Inflammatory macrophage (primary cell): ENCODE measurements at regions not wholly inside any gene's neighbourhood (a gene's known extent, or its start where the extent isn't known, plus 50 kb on each side); places are given as distances from the start of the nearest gene placed in this dataset.

Experiments used
- DNase-seq, 2 donors: peaks; one replicate each; pipeline ENCODE4 v3.0.0-alpha.2; 2020 to 2022

DNA sequence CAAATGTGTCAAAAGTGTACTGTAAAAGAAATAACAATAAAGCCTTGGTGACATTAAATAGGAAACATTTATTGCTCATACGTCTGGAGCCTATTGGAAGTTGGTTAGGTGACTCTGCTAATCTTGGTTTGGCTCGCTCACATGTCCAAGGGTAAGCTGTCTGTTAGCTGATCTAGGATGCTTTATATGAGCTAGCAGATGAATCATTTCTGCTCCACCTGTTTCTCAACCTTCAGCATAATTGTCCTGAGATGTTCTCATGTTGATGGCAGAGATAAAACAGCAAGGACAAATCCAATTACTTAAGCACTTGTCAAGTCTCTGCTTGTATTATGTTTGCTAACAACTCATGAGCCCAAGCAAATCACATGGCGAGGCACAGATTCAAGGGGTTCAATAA is 56.0 kb upstream of the CD53 start:
- no peak for DNase-seq

DNA sequence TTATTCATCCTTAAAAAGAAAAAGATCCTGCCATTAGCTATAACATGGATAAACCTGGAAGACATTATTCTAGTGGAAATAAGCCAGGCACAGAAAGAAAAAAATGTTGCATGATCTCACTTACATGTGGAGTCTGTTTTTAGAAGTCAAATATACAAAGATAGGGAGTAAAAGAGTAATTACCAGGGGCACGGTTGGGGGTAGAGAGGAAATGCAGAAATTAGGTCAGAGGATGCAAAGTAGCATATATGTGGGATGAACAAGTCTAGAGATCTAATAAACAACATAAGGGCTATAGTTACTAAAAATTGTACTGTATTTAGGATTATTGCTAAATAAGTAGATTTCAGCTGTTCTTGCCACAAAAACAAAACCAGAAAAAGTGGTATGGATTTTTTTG is 61.4 kb upstream of the CD53 start:
- DNase-seq = no peak

DNA sequence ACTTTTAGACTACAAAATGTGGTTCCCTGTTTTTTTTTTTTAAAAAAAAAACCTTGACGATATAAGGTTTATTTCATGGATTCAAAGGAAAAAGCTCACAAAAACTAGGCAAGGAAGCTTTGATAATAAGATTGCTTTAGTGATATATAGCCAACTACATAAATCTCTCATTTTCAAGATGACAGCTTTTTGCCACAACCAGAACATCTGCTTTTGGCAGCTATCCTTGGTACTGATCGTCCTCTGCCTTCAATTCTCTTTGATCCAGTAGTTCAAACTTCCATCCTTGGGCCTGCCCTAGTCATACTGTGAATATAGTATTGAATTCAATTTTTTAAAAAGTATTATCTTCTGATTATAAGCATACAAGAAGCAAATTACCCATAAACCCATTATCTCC is 72.9 kb upstream of the CD53 start:
- no peak for DNase-seq

DNA sequence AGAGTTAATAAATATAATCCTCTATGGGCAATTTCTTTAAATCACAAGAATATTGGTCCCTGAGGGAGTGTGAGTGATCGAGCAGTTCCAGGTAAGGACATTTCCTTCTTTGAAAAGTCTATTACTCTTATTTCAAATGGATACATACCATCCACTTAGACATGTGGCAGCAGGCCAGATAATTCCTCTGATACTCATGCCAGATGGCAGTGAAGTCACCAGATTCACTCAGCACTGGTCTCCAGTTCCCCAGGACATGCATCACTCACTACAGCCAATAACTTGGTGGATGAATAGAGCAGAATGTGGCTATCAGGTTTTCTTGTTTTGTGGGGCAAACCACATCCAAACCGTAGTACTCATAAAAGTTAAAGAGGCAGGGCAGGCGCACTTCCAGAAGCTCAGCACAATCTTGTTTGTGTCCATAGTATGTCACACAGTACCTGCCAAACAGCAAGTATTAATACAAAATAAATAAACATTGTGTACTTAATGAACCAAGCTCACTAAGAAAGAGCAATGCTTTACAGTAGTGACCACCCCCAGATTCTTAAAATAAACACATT is 74.2 kb upstream of the CD53 start:
- no peak for DNase-seq

DNA sequence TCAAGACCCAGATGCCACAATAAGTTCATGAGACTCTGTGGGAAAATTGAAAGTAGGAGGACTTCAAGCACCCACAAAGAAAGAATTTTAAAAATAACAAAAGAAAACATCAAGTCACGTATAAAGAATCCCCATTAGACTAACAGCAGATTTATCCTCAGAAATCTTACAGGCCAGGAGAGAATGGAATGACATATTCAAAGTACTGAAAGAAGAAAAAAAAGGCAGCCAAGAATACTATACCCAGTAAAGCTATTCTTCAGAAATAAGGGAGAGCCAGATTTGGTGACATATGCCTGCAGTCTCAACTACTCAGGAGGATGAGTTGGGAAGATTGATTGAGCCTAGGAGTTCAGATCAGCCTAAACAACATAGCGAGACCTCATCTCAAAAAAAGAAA is 84.3 kb upstream of the CD53 start:
- no peak for DNase-seq

DNA sequence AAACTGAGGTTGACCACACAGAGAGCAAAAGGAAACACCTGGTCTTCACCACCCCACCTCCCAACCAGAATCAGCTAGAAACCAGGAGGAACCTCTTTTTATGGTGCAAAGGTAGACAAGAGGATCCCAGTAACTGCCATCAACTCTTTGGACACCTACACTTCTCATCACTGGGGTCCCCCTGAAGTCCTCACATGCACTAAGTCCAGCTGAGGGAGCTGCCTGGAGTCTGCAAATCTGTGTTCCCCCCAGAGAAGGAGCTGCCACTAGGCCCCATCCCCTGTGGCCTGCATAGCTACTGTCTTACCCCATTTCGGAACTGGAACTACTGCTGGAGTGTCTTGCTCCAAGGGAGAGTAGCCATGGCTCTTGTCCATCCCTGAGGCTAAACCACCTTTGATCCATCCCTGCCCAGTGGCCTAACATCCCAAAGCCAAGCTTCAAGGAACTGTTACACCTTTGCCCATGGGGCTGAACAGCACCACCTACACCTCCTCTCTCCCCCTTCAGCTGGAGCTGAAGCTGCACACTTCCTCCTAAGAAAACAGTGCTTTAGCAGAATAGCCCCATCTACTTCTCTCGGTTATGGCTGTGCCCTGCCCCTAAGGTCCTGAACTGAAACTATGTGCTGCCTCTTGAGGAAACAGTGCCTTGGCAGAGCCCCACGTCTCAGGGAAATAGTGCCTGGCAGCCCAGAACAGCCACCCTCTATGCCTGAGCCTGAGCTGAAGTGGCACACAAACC is 85.4 kb upstream of the CD53 start:
- DNase-seq = no peak

DNA sequence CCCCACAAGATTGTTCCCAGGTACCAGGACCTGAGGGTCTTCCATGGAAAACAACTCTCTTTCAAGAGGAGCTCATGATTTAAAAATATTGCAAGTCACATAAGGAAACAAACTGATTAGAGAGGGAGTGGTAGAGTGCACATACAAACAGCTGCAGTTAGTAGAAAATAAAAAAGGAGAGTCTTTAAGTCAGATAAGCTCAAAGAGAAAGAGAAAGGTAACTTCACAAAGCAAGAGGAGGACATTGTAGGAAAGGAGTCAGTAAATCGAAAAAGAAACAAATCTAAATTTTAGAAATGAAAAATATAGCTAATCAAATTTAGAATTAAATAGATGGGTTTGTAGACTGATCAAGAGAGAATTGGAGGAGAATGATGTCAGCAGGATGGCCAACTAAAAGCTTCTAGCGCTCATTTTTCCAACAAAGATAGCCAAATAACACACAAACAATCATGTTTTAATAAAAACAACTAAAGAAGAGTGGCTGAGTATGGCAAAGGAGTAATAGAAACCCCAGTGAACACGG is 86.1 kb upstream of the CD53 start:
- no peak for DNase-seq

DNA sequence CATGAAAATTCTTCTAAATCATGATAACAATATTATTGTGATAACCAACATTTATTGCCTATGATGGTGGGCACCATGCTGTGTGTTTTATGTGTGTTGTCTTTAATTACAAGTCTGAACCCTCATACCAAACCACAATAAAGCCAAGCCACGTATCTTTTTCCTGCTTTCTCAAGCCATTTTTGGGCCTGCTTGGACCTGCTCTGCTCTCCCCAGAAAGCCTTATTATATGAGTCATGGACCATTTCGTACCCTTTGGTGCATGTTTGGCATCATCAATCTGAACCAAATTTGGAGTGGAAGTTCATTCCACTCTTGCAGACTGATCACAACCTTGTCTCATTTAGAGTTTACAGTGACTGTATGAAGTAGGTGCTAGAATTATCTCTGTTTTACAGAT is 87.3 kb upstream of the CD53 start:
- no peak for DNase-seq

DNA sequence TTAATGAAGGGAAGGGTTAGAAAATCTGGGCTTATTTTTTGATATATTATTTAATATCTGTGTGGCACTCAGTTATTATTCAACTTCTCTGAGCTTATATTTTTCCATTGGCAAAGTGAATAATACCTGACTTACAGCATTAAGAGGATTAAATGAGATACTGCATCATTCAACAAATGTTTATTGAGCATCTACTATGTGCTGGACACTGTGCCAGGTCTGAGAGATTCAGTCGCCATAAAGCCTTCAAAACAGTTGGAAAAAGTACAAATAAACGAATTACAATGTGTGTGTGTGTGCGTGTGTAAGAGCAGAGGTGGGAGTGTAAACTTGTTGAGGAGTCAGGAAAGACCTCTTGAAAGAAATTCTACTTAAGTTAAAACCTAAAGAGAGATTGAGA is 87.9 kb upstream of the CD53 start:
- DNase-seq = no peak

DNA sequence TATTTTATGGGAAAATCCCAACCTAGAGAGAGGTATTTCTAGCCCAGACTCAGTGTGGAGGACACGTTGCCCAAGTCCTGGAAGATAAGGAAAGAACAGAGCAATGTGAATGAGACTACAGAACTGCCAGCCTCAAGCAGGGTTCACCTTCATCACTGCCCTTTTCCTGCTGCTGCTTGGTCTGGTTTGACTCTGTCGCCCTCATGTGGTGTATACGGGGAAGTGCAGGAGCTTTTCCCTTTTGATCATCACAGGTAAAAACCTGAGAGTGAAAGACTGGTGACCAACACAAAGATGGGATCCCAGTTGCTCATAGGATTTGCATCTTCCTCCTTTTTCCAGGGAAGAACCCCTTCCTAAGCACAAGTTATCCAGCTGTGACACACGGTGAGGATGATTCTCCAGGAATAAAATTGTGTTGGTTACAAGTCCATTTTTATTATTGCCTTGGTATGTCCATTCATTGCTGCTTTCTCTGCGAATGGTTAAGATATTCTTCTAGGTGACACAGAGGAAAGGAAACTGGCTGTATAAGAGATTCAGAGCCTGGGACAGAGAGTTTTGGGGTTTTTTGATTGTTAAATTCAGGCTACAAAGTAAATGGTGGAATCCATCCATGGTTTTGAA is 89.5 kb upstream of the CD53 start:
- peak; percentile 63 to 64 for DNase-seq

DNA sequence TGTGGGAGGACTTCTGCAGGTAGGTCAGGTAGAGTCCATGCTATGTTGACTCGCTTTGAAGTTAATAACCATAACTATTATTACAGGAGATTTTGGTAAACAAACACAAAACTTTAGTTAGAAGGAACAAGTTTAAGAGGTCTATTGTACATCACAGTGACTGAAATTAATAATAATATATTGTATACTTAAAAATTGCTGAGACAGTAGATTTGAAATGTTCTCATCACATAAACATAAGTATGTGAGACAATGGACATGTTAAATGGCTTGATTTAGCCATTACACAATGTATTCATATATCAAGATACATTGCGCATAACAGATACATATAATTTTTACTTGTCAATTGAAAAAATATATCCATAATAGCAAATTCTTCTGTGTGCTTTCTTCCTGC is 91.4 kb upstream of the CD53 start:
- no peak for DNase-seq

DNA sequence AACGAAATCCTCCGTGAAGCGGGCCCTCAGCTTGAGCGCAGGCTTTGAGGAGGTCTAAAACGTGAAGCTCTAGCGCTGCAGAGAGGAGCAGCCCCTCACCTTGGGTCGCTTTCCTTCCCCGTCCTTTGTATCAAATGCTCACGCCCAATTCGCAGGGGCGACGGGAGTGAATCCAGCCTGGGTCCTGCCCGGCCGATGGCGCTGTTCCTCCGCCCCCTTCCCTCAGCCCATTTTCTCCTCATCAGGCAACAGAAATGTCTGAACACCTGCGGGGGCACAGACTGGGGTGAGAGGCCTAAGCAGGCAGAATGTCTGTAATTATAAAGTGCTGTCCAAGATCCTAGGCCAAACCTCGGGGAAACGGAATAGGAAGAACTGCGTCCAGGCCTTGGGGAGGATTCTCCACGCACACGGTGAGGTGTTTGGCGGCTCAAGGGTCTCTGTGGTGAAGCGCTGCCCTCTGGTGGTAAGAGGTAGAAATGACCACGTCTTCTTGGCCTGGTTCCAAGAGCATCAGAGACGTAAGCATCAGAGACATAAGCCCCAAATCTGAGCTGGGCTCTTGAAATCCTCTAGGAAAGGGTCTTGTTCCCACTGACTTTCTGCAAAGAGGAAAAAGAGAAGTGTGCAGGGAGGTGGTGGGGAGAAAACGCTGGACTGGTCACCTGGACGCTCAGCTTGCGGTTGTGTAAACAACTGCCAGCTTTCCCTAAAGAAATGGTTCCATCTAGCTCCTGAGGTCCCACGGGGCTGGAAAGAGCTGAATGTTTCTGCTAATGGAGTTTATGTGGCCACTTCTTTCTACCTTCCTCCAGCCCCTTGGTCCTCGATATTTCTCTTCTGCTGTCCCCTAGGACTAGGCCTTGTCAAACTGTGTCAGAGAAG is 92.1 kb upstream of the CD53 start:
- DNase-seq = peak; percentile 78 to 87

DNA sequence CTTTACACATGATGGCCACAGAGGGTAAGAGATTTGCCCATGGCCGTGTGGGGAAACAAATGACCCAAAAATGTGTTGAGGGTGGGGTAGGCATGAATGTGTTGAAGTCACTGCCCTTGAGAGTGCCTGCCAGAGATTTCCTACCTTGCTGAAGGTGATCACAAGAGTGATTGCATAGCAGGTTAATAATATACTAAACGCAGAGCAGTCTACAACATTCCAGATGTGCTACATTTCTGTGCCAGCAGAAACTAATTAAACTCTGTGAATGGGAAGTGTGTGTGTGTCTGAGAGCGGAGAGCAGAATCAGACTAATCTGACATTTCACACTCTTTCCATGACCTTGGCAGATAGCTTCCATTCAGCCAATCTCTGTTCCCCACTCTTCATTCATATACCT is 93.3 kb upstream of the CD53 start:
- DNase-seq = no peak

DNA sequence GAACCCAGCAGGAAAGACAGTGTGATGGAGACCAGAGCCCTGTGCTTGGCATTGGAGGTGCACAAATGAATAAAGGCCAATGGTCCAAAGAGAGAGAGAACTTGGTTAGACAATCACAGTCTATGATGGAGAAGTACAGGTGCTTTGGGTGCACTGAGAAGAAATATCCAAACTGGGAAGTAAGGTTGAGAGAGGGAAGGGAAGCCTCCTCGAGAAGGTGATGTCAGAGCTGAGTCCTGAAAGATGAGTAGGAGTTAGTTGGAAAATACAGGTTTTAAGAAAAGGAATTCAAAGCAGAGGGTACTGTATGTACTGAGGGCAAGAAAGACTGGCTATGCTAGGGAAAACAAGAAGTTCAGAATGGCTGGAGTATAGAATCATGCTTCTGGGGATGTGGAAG is 94.1 kb upstream of the CD53 start:
- DNase-seq = no peak

DNA sequence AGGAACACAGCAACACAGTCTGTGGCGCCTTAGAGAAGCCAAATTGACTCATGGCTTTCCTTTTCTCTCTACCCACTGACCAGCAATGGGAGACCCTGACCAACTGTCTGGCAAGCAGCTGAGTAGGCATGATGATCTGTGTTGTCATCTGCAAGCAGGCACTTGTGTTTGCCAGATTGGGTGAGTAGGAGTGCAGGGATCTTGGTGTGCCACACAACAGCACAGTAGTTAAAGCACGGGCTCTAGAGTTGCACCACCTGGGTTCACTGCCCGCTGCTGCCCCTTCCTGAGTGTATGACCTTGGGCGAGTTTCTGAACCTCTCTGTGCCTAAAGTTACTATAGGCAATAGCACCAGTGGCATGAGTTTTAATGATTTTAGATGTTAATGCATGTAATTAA is 95.7 kb upstream of the CD53 start:
- DNase-seq = no peak

DNA sequence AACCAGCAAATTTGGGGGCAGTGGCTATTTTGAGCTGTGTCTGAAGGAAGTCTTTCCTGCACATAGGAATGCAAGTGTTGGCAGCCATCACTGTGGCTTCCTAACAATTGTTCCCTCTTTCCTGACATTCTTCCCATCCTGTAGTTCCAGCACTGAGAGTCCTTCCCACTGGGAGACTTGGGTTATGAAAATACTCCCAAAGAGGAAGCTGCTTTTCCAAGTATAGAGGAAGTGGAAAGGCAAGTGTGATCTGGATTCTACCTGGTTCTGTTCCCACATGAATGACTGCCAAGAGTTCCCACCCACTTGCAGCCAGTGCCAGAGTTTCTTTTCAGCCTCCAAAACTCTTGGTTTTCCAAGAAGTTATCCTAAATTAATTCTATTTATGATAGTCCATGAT is 98.5 kb upstream of the CD53 start:
- DNase-seq = no peak

DNA sequence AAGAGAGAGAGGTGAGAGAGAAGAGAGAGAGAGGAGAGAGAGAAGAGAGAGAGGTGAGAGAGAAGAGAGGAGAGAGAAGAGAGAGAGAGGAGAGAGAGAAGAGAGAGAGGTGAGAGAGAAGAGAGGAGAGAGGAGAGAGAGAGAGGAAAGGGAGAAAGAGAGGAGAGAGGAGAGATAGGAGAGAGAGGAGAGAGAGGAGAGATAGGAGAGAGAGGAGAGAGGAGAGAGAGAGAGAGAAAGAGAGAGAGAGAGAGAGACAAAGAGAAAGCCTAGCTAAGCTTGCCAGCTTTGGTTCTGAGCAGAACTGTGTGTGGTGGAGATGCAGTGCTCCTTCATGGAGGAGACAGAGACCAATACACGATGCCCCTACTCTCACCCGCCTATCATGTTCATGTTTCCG is 99.1 kb upstream of the KCNA3 start:
- DNase-seq = no peak

DNA sequence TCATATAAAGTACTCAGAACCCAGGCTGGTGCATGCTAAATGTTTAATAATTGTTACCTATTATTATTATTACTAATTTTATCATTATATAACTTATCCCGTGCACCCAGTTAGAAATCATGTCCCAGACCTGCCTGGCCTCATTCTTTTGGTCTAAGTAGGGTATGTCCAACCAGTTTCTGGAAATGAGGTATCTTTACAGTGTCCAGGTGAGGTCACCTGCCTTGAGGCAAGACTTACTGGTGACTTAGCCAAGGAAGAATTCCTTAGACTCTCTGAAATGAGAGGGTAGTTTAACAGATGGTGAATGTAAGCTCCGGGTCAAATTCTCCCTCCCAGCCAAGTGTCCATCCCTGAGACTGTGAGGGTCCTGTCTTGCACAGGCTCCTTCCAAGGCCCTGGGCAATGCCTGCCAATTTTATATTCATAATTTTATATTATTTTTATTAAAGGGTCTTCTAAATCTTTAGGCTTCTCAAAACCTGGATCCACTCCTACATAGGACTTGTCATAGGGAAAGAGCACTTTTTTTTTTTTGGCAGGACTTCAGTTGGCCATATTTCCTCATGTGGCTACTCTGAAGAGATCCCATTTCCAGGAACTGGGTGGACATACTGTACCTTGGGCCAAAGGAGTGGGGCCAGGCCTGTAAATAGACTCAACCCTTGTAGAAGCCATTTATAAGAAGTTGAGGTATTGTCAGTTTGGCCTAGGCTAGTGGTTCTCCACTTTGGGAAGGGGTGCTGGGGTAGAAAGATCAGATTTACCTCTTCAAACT is 96.7 kb upstream of the KCNA3 start:
- no peak for DNase-seq

DNA sequence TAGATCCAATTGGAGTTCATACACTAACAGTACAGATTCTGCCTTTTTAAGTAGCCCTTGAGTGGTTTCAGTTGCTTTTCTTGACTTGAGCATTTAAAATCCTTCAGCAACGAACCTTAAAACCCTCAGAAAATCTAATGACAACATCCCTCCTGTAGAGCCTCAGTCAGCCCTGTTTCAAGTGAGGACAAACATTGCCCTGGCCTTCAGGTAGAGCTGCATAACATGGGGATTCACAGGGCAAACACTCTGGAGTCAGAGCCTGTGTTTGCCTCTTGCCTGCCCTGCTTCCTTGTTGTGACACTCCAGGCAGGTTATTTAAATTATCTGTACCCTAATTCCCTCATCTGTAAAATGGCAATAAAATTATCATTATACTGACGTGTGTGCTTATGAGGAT is 96.1 kb upstream of the KCNA3 start:
- DNase-seq = no peak

DNA sequence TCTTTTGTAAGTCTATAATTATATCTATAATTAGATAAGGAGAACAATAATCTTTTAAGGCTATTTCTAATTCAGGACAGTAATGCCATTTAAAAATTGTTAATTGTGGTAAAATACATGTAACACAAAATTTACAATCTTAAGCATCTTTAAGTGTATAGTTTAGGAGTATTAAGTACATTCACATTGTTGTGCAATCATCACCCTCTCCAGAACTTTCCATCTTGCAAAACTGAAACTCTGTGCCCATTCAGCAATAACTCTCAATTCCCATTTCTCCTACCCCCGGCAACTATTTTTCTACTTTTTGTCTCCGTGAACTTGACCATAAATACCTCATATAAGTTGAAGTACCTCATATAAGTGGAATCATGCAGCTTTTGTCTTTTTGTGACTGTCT is 93.9 kb upstream of the KCNA3 start:
- DNase-seq = peak in 1 of 2 donors; percentile 5

DNA sequence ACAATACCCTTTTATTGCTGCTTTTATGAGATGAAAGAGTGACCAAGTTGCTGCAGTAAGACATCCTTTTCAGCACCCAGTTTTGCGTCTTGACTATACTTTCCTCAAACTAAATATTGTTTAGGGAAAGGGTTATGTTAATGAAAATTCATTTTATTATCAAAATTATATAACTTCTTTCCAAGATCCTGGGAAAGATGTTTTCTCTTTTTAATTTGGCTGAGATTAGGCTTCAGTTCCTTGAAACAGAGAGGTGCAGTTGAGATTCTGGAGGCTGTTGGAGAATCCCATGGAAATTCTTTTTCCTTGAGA is 91.6 kb upstream of the KCNA3 start:
- no peak for DNase-seq

DNA sequence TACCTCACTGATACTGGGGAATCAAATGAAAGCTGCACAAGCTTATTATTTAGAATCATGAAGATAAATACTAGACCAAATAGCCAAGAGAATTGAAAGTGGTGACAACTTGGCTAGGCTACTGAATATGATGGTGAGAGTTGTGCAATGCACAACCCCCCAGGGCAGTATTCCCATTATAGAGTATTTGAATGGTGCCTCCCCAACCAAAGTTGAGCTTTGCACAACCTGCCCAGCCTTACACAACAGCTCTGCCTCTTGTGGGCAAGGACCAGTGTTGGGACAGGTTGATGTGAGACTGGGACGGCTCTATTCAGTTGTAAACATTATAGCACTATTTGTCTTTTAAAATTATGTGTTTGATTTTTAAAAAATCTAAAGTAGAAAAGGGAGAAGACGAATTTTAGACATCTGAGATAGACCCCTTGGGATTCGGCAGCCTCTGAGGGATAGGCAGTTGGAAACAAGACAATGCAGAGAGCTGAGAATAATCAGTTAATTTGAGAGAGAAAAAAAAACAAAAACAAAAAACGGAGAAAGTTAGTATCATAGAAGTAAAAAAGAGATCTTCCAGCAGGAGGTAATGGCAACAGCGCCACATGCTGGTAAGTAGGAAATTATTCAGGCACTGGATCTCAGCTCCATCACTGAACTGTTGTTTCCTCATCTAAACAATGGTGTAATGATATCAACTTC is 91.0 kb upstream of the KCNA3 start:
- peak; percentile 55 to 73 for DNase-seq
